Brain microvascular endothelial cell (primary cell): ENCODE measurements at regions not wholly inside any gene's neighbourhood (a gene's known extent, or its start where the extent isn't known, plus 50 kb on each side); places are given as distances from the start of the nearest gene placed in this dataset.

ENCODE experiments used
- DNase-seq: peaks from one replicate; pipeline ENCODE4 v3.0.0-alpha.2; 2020
- H3K27ac ChIP-seq: fragments of 250-450 bp; sonication (Bioruptor Pico); 2 replicates; pipeline ENCODE4 v1.5.1; 2020; ENCODE audit warnings: mild to moderate bottlenecking, moderate library complexity
- H3K27me3 ChIP-seq: fragments of 250-450 bp; sonication (Bioruptor Pico); replicated peaks from 2 replicates; pipeline ENCODE4 v1.5.1; 2020; ENCODE audit warnings: mild to moderate bottlenecking
- H3K36me3 ChIP-seq: fragments of 250-450 bp; sonication (Bioruptor Pico); replicated peaks from 2 replicates; pipeline ENCODE4 v1.5.1; 2020; ENCODE audit warnings: mild to moderate bottlenecking
- H3K4me3 ChIP-seq: 2 replicates; pipeline ENCODE4 v1.5.1; 2011; ENCODE audit warnings: low read depth, mild to moderate bottlenecking, control low read depth, low read length, moderate library complexity
- in situ Hi-C: cut with HindIII; loops from 2 replicates; pipeline ENCODE4 v1.10.0; 2017; ENCODE audit warnings: low sequenced_read_pairs, low pct_ligation_motif_present
- TF ChIP-seq, protein P1 (sequence below): IDR thresholded peaks from 2 replicates; pipeline ENCODE4 v1.5.1; 2011; ENCODE audit warnings: low read depth, mild to moderate bottlenecking, moderate library complexity, low read length, control low read depth, inconsistent platforms; ENCODE audit errors: missing control alignments

- H3K27me3 ChIP-seq = no peaks in the 10 kb centered on the region
- H3K36me3 ChIP-seq = no peaks in the 10 kb centered on the region
- TF ChIP-seq, protein P1, sequence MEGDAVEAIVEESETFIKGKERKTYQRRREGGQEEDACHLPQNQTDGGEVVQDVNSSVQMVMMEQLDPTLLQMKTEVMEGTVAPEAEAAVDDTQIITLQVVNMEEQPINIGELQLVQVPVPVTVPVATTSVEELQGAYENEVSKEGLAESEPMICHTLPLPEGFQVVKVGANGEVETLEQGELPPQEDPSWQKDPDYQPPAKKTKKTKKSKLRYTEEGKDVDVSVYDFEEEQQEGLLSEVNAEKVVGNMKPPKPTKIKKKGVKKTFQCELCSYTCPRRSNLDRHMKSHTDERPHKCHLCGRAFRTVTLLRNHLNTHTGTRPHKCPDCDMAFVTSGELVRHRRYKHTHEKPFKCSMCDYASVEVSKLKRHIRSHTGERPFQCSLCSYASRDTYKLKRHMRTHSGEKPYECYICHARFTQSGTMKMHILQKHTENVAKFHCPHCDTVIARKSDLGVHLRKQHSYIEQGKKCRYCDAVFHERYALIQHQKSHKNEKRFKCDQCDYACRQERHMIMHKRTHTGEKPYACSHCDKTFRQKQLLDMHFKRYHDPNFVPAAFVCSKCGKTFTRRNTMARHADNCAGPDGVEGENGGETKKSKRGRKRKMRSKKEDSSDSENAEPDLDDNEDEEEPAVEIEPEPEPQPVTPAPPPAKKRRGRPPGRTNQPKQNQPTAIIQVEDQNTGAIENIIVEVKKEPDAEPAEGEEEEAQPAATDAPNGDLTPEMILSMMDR = no peak
- H3K4me3 ChIP-seq = no peak overlapping the region
- in situ Hi-C loops = no loop called here
- DNase-seq = no peak
- H3K27ac ChIP-seq = no peak overlapping the region
Observed at GRCh38 chr20:54981175-54981574, 505.8 kb downstream of the DOK5 start.

DNA sequence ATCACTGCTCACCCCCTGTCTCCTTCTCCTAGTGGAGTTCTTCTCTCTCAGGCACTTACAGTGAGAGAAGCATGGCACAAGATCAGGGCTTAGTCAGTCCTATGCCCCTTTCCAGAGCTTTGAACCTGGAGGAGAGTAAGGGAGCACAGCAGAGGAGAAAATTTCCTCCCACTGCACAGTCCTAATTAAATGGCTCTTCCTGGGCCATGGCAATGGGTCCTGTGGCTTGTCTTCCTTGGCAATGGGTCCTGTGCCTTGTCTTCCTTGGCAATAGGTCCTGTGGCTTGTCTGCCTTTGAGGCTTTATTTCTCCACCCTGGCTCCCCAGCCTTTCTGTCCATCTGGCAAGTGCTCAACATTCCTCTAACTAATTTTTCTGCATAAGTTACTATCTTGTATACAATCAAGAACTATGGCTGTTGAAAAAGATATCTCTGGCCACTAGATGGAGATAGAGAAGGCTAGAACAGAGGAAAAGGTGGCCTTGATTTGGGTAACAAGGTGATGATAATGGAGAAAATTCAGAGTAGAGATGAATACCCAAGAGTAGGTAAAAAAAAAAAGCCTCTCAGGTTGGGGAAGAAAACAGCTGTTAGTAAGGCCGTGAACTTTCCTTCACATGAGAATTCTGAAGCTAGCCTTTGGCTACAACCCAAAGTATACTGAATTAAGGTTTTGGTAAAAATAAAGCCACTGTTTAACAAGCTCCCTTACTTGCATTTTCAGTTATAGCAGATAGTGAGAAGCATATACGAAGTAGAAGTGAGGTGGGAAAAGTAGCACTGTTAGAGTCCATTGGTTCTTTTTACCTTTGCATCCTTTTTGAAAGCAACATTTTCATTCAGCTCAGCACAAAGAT is 504.9 kb downstream of the DOK5 start:
- in situ Hi-C loops = no loop called here
- Histone ChIP-seq H3K36me3 (no peaks in the 10 kb centered on the region), H3K4me3 (no peak overlapping the region), H3K27ac (no peak overlapping the region), H3K27me3 (no peaks in the 10 kb centered on the region)
- TF ChIP-seq, protein P1 = no peak
- no peak for DNase-seq

DNA sequence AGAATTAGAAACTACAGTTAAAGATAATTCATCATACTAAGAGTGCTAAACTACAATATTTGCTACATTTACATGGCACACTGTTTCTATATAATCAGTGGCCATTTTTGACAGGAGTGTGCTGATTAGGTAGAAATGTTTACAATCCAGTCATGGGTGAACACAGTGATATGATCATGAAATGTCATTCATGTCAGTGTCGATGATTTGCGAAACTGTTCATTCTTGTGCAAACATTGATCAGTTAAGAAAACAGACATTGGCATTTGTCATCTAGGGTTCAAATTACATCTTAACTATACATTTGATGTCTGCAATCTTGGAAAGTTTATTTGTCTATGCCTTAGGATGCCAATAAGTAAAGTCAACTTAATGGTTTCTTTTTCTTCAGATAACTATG is 474.9 kb downstream of the DOK5 start:
- TF ChIP-seq, protein P1 = no peak
- Histone ChIP-seq H3K27me3 (no peaks in the 10 kb centered on the region), H3K27ac (no peak overlapping the region), H3K4me3 (no peak overlapping the region), H3K36me3 (no peaks in the 10 kb centered on the region)
- in situ Hi-C loops = no loop called here
- no peak for DNase-seq

DNA sequence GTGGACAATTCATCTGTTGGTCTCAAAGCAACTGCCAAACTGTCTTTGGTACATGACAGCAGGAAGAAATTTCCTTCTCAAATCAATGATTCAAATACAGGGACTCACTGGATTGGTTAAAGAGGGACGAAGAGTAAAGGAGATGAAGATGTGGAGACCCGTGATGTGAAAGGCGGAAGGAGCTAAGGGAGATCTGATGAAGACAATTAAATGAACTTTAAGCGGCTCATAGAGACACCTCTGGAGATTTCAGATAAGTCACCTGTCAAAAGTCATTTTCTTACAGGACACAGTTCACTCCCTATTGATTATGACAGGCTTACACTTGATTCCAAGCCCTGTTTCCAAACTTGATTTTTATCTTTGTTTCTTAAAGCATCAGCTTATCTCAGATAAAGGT is 466.3 kb downstream of the DOK5 start:
- no peak for DNase-seq
- no peak overlapping the region for H3K4me3 ChIP-seq
- TF ChIP-seq, protein P1 = no peak
- in situ Hi-C loops = no loop called here
- no peaks in the 10 kb centered on the region for H3K36me3 ChIP-seq
- no peak overlapping the region for H3K27ac ChIP-seq
- H3K27me3 ChIP-seq = no peaks in the 10 kb centered on the region

DNA sequence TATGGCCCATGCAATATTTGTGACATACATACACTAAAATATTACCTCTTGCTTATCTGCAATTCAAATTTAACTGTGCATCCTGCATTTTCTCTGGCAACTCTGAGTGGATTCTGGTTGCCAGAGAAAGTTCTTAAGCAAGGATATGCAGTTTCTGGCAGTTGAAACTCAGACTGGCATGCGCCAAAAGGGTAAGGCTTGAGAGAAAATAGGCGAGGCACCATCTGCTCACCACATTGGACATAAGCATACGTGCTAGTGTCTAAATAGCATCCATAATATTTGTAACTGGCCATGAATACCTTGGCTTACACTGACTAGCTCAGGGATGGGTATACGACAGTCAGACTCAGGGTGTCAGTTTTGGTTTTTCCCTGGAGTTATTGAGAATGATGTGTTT is 465.1 kb downstream of the DOK5 start:
- Histone ChIP-seq H3K4me3 (no peak overlapping the region), H3K27ac (no peak overlapping the region), H3K27me3 (no peaks in the 10 kb centered on the region), H3K36me3 (no peaks in the 10 kb centered on the region)
- DNase-seq = no peak
- TF ChIP-seq, protein P1 = no peak
- in situ Hi-C loops = no loop called here

DNA sequence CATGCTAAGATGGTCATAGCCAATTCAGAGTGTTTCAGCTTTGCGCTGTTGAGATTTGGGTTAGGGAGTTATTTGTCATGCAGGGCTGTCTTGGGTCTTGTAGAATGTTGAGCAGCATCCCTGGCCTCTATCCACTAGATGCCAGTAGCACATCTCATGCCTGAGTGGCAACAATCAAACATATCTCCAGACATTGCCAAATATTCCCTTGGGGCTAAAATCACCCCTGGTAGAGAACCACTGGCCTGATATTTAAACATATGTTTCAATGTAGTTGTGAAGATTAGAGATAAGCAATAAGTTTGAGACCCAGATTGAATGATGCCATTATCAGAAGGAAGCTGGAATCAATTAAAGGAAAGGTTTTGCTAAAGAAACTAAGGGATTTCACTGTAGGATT is 463.3 kb downstream of the DOK5 start:
- in situ Hi-C loops = no loop called here
- Histone ChIP-seq H3K27me3 (no peaks in the 10 kb centered on the region), H3K4me3 (no peak overlapping the region), H3K27ac (no peak overlapping the region), H3K36me3 (no peaks in the 10 kb centered on the region)
- DNase-seq = no peak
- TF ChIP-seq, protein P1 = no peak
